Activated CD4-positive, alpha-beta T cell treated with anti-CD3 and anti-CD28 coated beads, Interleukin-2, Interleukin-4, amounts not matched to agents 100 ng/mL and 50 ng/mL, durations not matched to agents 16 hours and 8 hours (primary cell): ENCODE measurements at regions not wholly inside any gene's neighbourhood (a gene's known extent, or its start where the extent isn't known, plus 50 kb on each side); places are given as distances from the start of the nearest gene placed in this dataset.

Source experiments
- DNase-seq: peaks from one replicate; pipeline ENCODE4 v3.0.0-alpha.2; 2020; ENCODE audit warnings: low spot score

DNA sequence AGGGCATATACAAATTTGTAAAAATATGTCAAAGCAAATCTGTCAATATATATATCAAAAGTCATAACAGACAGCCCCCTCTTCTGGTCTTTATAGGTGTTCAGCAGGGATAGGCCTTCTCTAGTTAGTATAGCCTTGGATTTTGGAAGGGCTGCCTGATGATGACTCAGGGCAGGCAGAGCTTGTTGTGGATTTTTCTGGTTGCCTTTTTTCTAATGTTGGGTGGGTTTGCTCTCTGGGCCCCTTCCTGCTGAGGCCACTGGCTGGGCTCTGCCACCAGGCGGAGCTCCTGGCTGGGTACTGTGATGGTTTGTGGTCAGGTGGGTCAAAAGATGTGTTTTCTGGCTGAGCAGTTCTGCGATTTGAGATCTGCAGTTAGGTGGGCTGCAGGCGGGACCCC lies 294.2 kb downstream of the GRIA2 start:
- no peak for DNase-seq

DNA sequence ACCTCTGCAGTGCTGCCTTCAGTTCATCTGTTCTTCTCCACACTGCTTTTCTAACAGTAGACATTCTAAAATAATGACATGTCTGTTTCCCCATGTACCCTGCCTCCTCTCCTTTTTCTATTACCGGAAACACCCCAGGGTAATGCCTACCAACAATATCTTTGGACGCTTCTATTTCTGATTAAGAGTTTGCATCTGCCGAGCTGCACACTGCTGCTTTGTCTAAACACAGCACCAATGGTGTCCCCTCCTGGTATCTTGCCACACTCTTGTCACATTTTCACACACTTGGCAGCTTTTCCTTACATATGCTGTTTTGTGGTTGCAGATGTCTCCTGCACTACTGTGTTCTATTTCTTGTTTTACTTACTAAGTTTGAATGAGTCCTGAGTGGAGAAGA lies 288.8 kb downstream of the GRIA2 start:
- DNase-seq, result no peak

GRCh38 chr4:157502656-157503055 lies 282.1 kb downstream of the GRIA2 start:
- DNase-seq, result no peak

GRCh38 chr4:157459785-157460184 lies 239.3 kb downstream of the GRIA2 start:
- DNase-seq, result no peak

GRCh38 chr4:157447195-157447594 lies 226.7 kb downstream of the GRIA2 start:
- DNase-seq, result no peak

GRCh38 chr4:157444014-157444413 lies 223.5 kb downstream of the GRIA2 start:
- no peak for DNase-seq

- DNase-seq, result no peak
Observed at GRCh38 chr4:157443537-157443936, 223.0 kb downstream of the GRIA2 start.

- DNase-seq, result no peak
Observed at GRCh38 chr4:157425897-157426296, 205.4 kb downstream of the GRIA2 start.

DNA sequence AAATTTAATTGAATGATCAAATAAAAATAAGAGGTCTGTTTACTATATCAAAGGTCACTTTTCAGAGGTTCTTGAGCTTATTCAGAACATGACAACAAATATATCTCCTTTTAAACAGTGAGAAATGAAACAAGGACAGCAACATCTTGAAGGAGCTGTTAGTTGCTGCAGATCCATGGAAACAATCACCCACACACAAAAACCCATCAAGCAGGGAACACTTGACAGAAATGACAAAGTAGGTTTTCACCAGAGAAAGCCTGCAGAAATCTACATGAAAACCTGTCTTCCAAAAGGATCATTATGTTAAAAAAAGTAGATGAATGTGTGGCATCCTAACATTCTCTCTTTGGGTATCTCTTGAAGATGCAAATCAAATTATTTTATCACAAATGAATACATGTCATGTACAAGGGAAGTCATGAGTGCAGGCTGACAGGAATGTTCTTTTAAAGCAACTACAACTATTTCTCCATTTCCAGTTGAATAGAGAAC lies 203.0 kb downstream of the GRIA2 start:
- no peak for DNase-seq

- no peak for DNase-seq
Observed at GRCh38 chr4:157421365-157421764, 200.8 kb downstream of the GRIA2 start.
